EL (cell line): ENCODE measurements at regions not wholly inside any gene's neighbourhood (a gene's known extent, or its start where the extent isn't known, plus 50 kb on each side); places are given as distances from the start of the nearest gene placed in this dataset.
A peak's percentile ranks its signal among the peaks of the same experiment; 100 is the strongest.
"Not testable (repeated sequence)": the region's sequence is repeated elsewhere in the genome, so short reads cannot be mapped to it uniquely, and the experiment has no call there.

ENCODE experiments used
- DNase-seq: peaks from one replicate; pipeline ENCODE4 v3.0.0-alpha.2; 2016

DNA sequence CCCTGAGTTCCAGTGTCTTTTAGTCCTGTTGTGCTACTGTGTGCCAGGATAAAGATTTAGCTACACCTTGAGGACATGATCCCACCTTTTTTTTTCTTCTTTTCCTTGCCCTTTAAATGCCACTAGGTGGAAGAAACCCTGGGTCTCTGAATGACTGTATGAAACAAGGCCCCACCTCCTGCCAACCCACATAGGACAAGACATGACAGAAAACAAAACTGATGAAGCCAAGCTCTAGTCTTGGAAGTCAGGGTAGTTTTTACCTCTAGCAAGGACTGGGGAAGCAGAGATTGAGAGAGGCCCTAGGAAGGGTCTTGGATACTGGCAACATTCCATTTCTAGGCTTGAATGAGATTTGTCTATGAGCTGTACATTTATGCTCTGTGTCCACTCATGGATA lies 410.7 kb downstream of the MIAT start:
- DNase-seq, result no peak

DNA sequence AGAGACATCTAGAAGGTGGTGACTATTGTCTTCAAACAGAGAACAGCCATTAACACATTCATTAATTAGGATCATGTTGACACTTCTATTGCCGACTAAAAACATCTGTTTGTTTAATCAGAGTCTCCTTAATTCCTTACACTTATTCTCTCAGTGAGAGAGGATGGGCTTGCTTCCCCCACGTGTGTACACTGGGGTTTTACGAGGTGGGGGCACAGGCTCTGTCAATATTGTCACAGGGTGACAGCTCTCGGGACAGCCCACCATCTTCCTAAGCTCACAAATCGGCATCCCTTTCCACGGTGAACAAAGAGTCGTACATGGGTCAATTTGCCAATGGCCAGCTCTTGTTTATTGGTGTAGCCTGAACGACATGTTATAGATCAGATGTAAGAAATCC lies 413.2 kb downstream of the MIAT start:
- no peak for DNase-seq

DNA sequence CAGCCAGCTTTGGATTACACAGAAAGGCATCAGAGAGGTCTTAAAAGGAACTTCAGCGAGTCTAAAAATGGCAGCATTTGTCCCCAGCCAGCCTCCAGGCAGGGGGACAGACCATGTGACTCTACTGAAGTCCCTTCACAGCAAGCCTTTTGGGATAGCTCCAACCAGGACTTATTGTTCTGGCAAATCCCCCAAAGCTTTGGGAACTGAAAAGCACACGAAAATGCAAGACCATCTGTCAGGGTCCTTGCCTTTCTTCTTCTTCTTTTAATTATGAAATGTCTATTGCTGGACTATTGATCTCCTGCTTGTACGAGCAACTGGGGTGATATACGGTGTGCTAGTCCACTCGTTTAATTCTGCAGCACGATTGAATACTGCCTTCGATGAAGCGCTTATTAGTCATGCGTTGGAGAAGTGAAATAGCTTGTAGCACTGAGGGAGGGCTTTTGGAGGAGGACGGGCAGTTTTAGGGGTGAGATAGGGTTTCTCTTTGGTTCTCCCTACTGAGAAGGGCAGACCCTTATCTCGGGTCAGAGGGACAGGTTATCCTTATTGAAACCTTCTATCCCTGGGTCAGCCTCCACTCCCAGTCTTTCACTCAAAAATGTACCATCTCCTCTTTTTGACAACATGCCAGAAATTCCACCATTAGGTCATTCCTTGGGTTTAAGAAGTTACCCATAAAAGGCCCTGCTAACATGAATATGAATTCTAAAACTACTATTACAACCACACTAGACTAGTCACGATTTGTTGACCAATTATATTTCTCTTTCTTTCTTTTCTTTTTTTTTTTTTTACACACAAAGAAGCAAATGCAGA lies 416.4 kb downstream of the MIAT start:
- peak; percentile 2 for DNase-seq

DNA sequence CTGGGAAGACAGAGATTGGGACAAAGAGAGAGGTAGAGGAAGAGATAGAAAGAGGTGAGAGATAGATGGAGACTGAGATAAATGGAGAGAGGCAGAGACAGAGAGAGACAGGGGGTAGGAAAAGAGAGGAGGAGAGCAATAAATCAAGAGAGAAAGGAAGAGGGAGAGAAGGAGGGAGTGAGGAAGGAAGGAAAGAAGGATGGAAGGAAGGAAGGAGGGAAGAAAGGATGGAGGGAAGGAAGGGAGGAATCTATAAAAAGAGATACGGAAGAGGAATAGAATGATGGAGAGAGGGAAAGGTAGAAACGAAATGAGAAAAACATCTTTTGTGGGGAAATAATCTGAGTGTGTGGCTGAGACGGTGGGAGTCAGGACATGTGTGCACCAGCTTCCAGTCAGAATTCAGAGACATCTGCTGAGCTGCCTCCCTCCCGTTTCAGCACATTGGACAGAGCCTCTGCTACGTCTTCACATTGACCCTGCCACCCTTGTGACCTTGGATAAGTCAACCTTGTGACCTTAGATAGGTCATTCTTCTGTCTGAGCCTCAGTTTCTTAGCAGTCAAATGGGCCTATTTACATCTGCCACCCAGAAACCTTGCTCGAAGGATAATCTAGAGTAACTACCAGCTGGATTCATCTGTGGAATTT lies 417.8 kb downstream of the MIAT start:
- DNase-seq, result no peak

DNA sequence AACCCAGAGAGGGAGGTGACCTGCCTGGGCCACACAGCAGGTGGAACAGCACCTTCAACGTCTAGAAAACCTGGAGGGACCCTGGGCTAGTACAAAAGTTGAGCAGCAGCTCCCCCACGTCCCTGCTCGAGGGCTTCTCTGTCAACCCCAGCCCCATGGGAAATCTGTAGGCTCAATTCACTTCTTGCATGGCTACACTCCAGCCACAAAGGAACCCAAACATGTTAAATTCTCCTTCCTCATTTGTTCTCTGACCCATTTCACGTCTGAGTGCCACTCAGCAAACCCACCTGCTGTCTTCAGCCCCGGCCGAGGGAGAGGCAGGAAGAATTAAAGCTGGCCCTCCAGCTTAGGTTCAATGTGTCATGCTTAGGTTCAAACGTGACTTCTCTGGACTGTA lies 418.5 kb downstream of the MIAT start:
- DNase-seq, result no peak

DNA sequence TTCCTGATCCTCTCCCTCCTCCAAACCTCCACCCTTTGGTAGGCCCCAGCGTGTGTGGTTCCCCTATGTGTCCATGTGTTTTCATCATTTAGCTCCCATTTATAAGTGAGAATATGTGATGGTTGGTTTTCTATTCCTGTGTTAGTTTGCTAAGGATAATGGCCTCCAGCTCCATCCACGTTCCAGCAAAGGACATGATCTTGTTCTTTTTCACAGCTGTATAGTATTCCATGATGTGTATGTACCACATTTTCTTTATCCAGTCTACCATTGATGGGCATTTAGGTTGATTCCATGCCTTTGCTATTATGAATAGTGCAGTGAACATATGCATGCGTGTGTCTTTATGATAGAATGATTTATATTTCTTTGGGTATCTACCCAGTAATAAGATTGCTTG lies 420.7 kb downstream of the MIAT start:
- DNase-seq, result not testable (repeated sequence)

DNA sequence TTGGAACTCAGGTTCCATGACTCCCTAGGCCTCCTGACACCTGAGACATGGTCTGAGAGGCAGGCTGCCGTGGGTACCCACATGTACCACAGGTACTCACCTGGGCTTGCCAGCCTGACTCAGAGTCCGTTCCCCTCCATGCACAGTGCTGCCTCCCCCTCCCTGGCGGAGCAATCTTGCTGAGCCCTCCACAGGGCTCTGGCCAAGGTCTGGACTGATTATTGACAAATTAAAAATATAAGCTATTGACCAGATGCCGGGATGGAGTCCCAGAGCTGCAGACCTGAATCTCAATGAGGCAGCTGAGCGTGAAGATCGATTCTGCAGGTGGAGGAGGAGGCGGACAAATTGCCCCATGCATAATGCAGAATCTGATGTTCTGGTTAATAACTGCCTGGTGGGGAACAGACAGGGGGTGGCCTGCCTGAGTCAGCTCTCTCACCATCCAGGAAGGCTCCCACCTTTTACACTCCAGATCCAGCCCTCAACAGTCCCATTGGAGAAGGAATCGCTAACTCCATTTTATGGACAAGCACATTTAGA lies 422.7 kb downstream of the MIAT start:
- DNase-seq, result no peak

DNA sequence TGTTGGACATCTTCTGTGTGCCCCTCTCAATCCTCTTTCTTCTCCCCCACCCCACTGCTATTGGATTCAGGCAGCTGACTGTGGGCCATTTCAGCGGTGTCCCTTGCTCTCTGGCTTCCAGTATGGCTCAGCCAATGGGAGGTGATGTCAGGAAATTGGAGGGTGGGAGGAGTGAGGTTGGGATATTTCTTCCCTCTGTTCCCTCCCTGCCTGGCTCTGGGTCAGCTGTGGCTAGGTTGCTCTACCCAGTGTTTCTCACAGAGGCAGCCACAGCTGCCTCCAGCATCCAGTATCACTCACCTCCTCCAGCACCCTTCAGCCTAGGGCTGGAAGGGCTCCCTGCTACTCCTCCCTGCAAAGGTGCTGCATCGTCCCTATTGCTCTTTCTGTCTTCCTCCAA lies 423.5 kb downstream of the MIAT start:
- no peak for DNase-seq

DNA sequence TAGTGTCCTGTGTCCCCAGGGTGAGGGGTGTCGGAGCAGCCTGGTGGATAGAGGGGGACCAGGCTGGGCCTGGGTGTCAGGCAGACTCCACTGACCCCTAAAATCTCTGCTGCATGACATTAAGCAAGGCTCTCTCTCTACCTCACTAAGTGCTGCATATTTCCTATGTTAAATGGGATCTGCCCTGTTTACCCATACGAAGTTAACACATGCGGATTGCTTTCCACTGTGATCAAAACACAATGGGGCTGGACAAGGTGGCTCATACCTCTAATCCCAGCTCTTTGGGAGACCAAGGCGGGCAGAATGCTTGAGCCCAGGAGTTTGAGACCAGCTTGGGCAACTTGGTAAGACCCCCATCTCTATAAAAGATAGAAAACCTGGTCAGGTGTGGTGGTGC lies 426.2 kb downstream of the MIAT start:
- DNase-seq, result no peak

DNA sequence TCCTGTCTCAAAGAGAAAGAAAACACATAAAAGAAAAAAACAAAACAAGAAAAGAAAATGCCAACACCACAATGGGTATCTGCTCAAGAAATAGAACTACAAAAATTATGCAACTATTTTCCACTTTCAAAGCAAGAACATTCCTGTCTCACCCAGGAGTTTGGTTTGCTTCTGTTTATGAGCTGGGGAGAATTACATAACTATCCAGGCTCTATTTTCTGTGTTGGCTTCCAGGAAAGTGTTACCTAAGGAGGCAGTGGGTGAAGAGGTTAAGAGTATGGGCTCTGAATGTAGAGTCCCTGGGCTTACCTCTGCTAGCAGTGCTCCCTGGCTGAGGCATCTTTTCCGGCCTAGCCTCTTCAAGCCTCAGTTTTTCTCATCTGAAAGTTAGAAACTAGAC lies 426.7 kb downstream of the MIAT start:
- no peak for DNase-seq

DNA sequence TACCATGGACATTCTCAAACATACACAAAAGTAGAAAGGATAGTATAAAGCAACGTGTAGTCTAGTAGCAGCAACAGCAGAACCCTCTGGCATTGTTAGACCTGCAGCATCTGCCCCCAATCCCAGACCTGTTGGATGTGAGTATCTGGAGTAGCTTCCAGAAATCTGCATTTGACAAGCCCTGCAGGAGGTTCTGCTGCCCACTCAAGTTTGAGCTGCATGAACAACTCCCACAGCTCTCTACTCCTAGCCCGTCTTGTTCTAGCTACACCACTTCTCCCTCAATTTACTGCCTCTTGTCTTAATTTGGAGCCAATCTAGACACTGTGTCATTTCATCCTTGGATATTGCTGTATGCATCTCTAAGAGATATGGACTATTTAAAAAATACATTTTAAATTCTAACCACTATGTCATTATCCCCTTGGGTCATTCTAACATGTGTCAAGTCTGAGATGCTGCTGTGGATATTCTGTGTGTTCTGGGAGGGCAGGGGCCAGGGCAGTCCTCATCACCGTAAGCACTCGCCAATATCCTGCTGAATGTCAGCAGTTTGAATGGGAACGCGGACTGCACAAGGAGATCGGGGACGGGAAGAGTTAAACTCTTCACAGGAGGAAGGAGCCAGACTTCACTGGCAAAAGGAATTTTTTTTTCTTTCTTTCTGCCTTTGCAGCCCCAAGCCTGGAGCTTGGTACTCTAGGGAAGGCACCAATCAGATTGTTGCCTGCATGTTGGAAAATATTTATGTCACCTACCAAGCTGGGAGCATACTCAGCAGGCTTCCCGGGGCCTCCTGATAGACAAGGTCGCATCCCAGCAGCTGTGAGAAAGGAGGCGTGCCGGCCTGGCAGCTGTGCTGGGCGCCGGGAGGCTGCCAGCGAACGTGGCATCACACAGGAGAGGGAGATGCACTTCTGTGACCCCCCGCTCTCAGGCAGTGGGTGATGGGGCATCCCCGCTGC lies 429.0 kb downstream of the MIAT start:
- DNase-seq, result no peak

DNA sequence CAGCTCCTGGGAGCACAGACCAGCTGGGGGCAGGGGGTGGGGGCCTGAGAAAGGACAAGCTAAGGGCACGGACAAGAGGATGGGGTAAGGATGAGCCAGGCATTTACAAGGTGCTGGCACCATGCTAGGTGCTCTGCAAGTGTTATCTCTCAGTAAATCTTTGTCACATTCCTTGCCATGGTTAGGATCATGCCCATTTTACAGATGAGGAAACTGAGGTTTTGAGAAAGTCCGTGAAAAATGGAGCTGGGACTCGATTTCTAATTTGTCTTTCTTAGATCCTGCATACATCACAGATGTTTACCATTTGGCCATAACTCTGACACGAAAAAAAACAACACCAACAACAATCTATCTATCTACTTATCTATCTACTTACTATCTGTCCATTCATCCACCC lies 429.7 kb downstream of the MIAT start:
- no peak for DNase-seq

DNA sequence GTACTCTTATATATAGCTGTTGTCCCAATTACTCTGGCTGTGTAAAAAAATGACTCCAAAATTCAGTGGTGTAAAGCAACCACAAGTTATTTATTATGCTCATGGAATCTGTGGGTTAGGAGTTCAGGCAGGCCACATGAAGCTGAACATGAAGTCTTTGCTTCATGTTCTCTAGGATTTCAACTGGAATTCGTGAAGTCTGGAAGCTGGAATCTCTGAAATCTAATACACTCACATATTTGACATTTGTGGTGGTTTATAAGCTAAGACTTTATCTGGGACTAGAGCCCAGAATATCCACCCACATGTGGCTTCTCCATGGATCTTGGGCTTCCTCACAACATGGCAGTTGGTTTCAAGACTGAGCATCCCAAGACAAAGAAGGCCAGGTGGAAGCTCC lies 430.6 kb downstream of the MIAT start:
- DNase-seq, result peak; percentile 20

DNA sequence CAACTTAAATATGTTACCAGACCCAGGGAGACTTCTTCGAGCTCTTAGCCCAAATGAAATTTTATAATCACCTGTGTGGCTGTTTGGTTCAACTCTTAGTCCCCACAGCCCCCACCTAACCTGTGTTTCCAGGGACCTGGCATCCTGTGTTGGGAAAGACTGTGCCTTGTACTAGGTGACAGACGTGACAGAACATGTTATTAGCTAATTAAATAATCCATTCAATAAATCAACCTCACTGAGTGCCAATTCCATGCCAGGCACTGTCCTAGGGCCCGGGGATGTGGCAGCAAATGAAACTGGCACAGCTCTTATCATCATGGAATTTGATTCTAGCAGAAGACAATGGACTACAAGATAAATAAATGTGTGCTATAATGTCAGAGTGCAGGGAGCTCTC lies 431.9 kb downstream of the MIAT start:
- no peak for DNase-seq

DNA sequence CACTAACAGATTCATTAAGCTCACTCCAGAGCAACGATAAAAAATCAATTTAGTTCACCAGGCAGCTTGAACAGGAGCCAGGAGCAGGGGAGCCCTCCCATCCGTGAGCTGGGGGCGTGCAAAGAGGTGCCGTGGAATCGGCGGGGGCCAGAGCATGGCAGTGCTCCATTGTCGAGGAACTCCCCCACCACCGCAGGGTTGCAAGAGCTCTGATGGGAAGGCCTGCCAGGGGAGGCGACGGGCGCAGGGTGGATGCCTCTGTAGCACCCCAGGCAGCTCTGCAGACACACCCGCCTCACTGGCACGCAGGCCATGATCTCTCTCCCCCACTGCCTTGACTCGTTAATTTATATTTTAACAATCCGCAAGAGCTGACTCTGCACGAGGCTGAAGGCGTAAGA lies 433.2 kb downstream of the MIAT start:
- no peak for DNase-seq

DNA sequence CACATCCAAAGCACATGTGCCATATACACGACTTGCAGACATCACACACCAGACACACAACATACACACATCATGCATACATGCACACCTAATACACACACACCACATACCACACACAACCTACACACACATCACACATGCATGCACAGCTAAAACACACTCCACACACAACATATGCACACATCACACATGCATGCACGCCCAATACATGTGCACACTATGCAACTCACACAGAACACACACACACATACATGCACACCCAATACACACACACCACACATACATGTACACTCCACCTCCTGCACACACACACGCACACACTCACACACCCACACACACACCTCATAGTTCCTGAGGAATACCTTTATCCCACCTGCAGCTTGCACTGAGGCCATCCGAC lies 436.0 kb downstream of the MIAT start:
- no peak for DNase-seq

DNA sequence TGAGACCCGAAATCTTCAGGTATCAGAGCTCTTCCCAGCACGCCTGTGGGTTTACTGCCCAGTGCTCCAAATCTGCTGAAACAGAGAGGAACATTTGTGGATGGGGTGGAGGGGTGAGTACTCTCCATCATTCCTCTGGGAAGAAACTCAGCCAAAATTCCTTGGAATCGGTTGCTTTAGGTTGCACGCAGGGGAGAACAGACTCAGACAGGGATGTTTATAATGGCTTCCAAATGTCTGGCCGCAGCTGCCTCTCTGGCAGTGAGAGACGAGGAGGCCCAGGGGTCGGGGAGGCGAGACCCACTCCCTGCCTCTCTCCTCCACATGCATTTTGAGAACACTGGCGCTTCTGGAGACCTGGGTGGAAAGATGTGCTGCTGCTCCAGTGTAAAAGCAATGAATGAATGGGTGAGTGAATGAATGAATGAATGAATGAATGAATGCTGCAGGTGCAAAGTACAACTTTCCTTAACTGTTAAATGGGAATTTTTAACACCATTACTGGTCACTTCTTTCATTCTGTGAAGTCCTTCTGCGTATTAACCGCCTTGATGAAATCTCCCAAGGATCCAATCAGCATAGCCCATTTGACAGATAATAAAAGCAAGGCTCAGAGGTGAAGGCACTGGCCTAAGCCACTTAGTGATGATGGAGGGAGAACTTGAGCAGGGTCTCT lies 437.4 kb downstream of the MIAT start:
- no peak for DNase-seq

DNA sequence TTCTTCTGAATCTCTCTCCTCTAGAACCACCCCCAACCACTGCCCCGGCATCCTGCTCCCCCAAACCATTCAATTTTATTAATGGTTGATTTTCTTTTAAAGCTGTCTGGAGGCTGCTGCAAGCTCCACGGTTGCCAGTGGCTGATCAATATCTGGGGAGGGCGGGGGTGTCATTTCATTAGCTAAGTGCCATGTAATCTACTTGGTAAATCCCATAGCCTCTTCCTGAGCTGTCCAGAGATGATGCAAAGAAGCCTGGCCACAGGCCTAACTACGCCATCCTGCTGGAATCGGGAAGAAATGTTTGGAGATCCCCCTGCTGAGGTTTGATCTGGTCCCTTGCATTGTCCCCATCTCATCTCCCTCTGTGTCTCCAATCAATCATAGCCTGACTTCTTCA lies 440.1 kb downstream of the MIAT start:
- no peak for DNase-seq

DNA sequence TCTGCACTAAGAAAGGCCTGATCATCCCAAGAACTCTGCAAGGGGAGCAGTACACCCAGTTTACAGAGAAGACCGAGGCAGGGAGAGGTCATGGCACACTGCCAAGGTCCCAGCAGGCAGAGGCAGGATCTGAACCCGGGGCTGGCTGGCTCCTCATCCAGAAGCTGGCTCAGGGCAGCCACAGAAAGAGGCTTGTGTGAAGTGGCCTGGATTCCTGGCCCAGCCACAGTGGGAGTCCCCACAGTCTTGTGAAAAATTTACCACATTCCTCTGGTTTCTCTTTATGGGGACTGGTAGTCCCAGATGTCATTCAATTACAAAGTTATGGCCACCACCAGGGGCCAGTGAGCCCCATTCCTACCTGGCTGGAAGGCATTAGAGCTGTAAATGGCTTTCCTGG lies 440.5 kb downstream of the MIAT start:
- no peak for DNase-seq

DNA sequence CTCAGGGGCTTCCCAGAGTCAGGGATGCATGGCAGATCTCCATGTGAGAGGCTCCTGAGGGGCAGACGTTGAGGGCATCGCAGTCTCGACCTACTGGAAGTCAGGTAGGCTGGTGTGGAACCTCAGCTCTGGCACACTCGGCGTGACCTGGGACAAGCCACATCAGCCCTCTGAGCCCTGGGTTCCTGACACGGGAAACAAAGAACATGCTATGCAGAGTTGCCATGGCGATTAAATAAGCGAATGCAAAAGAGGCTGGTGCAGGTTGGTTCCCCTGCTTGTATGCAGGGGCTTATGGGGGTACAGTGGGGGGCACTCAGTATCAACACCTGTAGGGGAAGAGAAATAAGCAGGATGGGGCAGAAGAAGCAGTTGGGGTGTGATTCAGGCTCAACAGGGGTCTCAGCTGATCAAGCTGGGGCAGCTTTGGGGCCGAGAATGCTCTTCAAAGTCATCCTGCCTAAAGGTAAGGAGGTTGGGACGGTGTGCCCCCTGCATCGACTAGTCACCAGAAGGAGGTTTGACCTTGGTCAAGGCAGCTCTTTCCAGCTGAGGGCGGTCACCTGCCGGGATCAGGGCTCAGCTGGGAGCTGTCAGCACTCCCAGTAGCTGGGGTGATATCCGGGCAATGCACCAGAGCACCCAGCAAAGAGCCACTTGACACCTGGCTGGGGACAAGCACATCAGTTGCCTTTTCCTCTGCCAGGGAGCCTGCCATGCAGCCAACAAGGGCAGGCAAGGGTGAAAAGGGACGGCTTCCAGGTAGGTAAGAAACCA lies 442.7 kb downstream of the MIAT start:
- no peak for DNase-seq

DNA sequence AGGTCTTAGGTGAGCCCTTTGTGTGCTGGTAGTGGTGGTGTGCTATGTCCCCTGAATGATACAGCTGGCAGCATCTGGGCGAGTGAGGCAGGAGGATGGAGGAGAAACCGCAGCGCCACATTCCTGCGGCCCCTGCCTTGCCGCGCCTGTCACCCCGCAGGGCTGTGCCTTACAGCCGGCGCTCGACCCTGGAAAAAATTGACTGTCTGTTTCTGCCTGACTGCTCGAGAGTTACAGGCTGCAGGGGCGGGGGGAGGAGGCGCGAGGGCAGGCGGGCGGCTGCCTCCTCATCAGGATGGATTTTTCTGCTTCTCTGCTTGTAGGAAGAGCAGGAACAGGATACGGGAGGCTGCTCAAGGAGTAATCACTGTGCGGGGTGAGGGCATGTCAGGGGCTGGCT lies 443.4 kb downstream of the MIAT start:
- DNase-seq, result peak; percentile 63

DNA sequence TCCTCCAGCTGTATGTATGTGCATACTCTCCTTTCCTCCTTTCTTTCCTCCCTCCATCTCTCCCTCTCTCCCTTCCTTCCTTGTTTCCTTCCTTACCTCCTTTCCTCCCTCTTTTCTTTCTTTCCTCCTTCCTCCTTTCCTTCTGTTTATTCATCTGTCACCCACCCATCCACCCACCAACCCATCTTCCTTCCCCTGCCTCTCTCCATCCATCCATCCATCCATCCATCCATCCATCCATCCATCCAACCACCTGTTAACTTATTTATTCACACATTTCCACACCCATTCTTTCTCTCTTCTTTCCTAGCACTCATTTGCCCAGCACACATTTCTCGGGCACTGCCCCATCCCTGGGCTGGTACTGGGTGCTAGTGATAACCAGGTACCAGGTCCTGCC lies 443.9 kb downstream of the MIAT start:
- no peak for DNase-seq
